NCI-H128 (cell line): ENCODE measurements at regions not wholly inside any gene's neighbourhood (a gene's known extent, or its start where the extent isn't known, plus 50 kb on each side); places are given as distances from the start of the nearest gene placed in this dataset.
A peak's percentile ranks its signal among the peaks of the same experiment; 100 is the strongest.
"Not testable (repeated sequence)": the region's sequence is repeated elsewhere in the genome, so short reads cannot be mapped to it uniquely, and the experiment has no call there.

Source experiments
- DNase-seq: peaks from one replicate; lab custom pipeline; 2025; ENCODE audit not compliant: unreplicated experiment; lab: John Stamatoyannopoulos, UW

DNA sequence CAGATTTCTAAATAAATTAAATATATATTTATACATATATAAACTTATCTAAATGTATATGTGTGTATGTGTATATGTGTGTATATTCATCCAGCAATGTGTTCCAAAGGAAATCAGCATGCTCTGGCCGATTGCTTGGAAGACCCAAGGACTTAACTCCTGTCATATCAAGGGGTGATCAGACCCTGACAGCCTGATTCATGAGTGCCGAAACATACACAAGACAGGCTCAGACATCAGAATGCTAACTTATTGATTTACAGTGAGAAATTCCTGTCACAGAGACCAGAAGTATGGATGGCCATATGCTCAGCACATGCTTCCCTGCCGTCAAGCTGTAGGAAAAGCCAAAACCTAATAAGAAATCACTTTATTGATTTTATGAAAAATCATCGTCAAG is 545.1 kb upstream of the NR5A2 start:
- no peak for DNase-seq

DNA sequence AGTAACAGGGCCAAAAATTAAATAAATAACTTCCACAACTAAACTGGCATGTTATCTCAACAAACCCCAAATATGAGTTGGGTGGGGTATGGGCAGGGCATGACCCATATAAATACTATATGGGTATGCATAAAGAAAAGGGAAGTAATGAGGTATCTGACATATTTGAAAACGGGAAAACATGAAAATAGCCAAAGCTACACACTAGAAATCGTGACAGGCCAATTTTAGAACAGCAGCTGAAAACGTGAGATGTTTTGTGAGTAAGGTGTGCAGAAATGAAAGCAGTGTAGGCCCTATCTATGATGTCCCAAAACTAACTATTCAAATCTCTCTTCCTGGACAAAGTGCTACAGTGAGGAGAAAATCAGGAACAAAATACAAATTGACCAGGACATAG is 537.9 kb upstream of the NR5A2 start:
- DNase-seq: no peak

GRCh38 chr1:199490769-199491527 is 536.6 kb upstream of the NR5A2 start:
- DNase-seq: no peak

- no peak for DNase-seq
Measured at GRCh38 chr1:199495432-199495831, 532.1 kb upstream of the NR5A2 start.

GRCh38 chr1:199498802-199499201 is 528.7 kb upstream of the NR5A2 start:
- DNase-seq: not testable (repeated sequence)

- DNase-seq: no peak
Measured at GRCh38 chr1:199508072-199508471, 519.4 kb upstream of the NR5A2 start.

DNA sequence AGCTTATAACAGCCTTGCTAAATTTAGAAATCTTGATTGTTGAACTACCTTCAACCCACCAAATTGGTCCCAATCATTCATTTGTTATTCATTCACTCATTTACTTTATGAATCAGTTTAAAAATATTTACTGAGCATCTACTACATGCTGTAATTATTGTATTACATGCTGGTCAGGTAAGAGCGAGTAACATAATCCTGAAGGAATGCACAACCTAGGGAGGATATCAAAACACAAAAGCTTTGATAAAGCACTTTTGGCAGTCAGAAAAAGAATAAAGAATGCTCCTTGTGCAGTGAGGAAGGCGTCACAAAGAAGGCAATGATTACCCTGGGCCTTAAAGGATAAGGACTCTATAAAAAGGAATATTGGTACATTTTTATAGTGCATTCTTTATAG is 518.9 kb upstream of the NR5A2 start:
- no peak for DNase-seq

DNA sequence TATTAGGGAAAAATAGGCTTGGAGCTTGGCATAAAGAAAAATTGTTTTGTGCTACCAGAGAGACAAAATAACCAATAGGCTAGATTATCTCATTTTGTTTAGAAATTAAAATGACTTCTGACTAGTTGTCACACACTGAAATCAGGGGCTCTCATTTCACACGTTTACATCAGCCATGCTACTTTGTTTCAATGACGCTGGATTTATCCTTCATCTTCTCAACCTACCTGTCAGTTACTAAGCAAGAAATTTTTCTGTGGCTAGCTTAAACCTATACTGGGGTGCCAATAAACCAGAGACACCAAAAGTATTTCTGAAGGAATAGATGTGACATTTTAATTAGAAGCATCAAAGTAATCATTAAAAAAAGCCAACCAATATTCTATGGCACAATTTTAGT is 518.1 kb upstream of the NR5A2 start:
- no peak for DNase-seq

GRCh38 chr1:199510314-199510713 is 517.2 kb upstream of the NR5A2 start:
- no peak for DNase-seq

DNA sequence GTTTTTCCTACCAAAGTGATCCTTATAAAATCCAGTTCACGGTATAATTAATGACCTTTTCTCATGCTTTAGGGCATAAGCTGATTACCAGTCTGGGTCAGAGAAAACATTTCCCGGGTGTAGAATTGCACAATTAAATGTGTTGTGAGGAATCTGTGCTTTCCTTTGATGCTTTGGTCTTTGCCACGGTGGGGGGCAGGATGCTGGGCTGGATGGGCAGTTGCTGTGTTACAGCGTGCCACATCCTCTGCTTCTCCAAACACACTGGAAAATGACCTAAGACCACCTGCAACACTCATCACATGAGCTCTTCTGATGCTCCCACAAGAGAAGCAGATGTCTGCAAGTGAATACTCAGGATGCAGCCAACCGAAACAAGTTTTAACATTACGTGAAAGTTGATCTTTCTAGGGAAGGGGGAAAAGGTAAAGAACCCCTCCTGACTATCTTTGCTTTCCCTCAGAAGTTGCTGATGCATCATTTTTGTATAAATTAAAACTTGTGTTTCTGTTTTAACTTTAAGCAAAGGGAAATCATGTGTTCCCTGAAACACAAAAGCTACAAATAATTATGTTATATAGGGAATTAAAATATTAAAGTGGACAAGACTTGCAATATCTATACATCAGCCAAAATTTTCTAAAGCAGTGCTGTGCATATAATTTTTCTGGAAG is 515.3 kb upstream of the NR5A2 start:
- DNase-seq: peak; percentile 55

DNA sequence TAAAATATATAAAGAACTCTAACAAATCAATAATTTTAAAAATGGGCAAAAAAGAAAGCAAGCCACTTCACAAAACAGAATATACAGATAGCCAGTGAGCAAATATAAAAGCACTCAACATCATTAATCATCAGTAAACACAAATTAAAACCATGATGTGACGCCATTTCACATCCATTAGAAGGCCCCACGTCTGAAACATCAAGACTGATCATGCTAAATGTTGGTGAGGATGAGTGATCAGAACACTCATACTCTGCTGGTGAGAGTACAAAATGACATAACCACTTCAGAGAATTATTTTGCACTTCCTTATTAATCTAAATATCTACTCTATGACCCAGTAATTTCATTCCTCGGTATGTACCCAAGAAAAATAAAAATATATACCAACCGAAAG is 512.2 kb upstream of the NR5A2 start:
- DNase-seq: no peak

DNA sequence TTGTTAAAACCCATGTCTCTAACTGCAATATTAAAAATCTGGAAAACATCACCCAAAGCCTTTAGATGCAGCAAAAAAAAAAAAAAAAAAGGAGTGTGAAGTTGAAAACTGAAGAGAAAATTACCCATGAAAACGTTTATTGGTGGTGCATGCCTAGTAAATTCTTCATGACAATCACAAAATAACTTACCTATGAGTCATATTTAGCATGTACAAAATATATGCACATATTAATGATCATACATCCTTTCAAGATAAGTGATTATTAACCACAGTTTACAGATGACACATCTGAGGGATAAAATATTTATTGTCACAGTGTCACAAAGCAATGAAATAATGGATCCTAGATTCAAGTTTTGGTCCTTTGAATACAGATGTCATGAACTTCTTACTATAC is 505.2 kb upstream of the NR5A2 start:
- DNase-seq: no peak

GRCh38 chr1:199522936-199523335 is 504.6 kb upstream of the NR5A2 start:
- no peak for DNase-seq

- DNase-seq: no peak
Measured at GRCh38 chr1:199529324-199529723, 498.2 kb upstream of the NR5A2 start.

DNA sequence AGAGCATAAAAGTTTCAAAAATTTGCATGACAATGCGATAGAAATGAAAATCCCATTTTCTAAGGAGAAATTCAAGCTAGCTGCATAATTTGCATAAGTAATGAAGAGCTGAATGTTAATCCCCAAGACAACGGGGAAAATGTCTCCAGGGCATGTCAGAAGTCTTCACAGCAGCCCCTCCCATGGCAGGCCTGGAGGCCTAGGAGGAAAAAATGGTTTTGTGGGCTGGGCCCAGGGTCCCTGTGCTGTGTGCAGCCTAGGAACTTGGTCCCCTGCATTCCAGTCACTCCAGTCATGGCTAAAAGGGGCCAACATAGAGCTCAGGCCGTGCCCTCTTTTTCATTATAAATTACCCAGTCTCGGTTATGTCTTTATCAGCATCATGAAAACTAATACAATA is 494.1 kb upstream of the NR5A2 start:
- not testable (repeated sequence) for DNase-seq

DNA sequence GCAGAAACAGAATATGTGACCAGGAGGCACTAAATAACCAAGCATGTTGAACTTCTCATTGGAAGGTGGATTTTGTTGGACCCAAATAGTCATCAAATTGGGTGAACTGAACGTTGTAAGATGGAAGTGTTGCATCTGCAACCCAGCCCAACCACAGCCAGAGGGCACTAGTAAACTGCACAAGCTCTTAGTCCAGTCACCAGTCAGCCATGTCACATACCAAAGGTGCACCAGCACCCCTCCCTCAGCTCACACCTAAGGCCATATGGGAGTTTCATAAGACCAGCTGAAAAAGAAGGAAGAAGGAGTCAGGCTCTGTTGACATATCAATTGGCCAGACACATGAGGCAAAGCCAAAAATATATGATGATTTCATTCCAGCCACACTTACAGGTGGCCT is 481.7 kb upstream of the NR5A2 start:
- no peak for DNase-seq

- no peak for DNase-seq
Measured at GRCh38 chr1:199546323-199546722, 481.2 kb upstream of the NR5A2 start.

DNA sequence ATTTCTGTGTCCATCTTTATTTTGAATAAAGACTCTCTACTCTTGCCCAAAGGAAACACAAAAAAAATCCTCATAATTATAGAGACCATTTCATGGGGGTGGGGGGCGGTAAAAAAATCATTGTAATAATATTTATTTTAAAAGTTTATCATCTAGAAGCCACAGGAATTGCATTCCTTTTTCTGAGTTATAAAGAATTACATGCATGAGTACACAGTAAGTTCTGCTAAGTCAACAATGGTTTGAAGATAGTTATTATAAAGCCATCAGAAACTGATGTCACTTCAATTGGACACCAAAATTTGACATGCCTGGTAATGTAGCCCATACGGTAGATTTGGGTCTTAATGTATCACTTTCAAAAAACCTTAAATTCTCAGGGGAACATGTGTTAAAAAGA is 478.1 kb upstream of the NR5A2 start:
- no peak for DNase-seq

GRCh38 chr1:199550199-199551065 is 477.1 kb upstream of the NR5A2 start:
- no peak for DNase-seq

DNA sequence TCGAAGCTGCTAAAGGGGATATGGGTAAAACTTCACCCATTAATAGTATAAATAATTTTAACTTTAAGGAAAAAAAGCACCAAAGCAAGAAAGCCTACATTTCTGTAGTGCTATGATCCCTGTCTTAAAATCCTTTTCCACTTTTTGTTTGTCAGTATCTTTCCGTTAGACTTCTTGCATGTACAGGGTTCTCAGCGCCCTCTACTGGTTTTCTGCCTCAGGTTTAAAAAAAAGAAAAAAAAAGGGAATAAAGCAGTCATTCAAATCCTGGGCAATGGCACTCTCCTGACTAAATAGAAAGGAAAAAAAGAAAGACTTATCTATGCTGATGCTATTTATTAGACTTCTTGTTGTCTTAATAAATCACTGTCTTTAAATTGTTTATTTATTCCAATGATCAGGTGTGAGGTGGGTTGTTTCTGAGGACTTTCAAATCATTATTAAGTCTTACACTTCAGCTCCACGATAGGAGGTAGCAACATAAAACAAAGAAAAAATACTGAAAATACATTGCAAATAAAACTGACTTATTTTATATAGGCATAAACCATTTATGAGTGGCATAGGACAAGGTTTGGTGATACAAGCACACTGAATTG is 475.4 kb upstream of the NR5A2 start:
- DNase-seq: peak; percentile 32

GRCh38 chr1:199553104-199553503 is 474.4 kb upstream of the NR5A2 start:
- no peak for DNase-seq
